GM19468 (cell line): ENCODE measurements at regions not wholly inside any gene's neighbourhood (a gene's known extent, or its start where the extent isn't known, plus 50 kb on each side); places are given as distances from the start of the nearest gene placed in this dataset.

ENCODE experiments used
- ATAC-seq: cut with Tn5 transposase; IDR thresholded peaks from one replicate; pipeline ENCODE4 v1.9.1; 2021; ENCODE audit warnings: mild to moderate bottlenecking, moderate library complexity, moderate number of reproducible peaks; ENCODE audit not compliant: unreplicated experiment; ENCODE audit errors: extremely low read depth

DNA sequence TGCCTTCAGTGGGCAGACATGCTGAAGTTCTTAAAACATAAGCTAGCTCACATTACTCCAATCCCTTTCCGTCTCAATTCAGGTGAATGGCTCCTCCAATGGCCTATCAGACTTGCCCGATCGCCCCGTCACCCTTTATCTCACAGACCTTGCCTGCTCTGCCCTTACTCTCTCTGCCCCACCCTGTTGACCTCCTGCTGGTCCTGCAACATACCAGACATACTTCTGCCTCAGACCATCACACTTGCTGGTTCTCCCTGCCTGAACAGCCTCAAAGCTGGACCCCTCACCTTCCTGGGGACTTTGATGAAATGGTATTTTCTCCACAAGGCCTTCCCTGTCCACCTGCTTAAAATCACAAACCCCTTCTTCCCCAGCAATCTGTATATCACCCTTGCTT, 340.1 kb upstream of the NR3C2 start:
- ATAC-seq = no peak

- no peak for ATAC-seq
These were observed 338.3 kb upstream of the NR3C2 start for GRCh38 chr4:148780426-148781005.

DNA sequence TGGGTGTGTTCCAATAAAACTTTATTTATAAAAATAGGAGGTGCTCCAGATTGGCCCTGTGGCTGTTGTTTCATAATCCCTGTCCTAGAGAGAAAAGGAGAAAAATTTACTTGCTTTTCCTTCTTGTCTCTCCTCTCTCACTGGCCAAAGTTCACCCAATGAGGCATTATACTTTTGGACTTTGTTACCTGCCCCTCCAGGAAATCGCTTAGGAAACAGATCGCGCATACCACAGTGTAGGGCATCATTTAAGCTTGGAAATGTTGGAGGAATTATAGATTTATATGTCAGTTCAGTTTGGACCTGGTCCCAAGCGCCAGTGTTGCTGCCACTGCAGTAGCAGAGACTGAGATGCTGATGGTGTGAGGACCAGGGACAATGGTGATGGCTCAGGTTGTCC, 337.6 kb upstream of the NR3C2 start:
- ATAC-seq = no peak

DNA sequence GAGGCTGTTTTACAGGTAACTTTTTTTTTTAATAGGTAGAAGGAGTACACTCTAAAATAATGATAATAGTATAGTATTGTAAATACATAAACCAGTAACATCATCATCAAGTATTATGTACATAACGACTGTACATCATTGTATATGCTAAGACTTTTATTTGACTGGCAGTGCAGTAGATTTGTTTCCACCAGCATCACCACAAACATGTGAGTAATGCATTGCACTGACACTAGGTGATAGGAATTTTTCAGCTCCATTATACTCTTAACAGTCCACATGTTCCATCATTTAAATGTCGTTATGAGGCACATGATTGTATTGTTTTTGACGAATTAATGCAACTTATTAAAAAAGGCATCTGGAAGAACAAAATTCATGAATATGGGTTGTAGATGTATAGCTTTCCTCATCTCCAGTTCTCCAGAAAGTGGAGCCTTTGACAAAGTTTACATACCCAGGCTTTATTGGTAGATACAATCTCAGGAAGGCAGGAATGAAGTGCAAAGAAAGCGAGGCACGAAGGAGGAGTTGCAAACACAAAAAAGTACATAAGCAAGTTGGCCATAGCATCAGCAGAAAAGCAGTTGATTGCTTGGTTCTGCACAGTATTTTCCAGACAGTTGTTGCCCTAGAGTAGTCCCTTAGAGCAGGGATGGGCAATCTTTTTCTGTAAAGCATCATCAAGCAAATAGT, 336.9 kb upstream of the NR3C2 start:
- ATAC-seq = no peak

DNA sequence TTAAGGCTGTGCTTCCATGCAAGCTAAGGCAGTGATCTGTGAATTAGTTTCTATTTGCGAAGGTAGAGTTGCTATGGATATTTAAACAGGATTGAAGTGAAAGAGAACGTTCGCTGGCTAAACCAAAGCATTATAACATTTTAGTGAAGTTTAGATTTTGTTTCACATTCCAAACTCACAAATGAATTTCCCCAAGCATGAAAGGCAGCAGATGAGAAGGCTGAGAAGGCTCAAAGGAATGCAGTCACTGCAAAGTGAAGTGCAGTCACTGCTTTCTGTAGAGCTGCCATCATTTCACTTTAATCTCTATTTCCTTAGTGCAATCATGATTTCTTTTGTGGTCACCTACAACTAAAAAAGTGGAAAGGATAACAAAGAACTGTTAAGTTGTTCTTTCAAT, 334.7 kb upstream of the NR3C2 start:
- no peak for ATAC-seq

DNA sequence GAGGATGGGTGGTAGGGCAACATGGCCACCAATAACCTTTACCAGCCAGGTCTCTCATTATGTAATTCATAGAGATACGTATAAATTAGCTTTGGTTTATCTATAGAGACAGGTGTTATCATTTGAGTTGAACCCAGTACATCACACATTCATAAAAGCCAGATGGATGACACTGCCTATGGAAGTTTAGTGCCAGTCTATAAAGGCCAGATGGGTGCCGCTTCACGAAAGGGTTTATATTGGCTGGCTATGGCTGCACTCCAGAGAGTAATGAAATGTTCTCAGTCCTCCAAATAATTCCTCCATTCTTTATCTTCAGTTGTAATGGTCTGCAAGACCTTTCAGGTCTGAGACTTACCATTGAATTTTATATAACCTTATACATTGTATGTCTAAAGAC, 331.9 kb upstream of the NR3C2 start:
- no peak for ATAC-seq

- no peak for ATAC-seq
These were observed 331.1 kb upstream of the NR3C2 start for GRCh38 chr4:148773313-148773712.

GRCh38 chr4:148770848-148771247, 328.6 kb upstream of the NR3C2 start:
- no peak for ATAC-seq

GRCh38 chr4:148770377-148770776, 328.2 kb upstream of the NR3C2 start:
- ATAC-seq = no peak

DNA sequence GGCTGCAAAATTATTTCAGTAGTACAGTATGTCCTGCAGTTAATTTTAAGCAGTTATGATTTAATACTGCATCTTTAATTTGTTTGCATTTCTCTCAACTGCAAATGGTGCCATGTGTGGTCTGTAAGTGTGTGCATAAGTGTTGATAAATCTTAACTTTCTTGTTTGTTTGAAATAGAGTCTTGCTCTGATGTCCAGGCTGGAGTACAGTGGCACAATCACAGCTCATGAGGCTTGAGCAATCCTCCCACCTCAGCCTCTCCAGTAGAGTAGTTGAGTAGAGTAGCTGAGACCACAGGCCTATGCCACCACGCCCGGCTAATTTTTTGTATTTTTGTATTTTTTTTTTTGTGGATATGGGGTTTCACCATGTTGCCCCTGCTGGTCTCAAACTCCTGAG, 322.5 kb upstream of the NR3C2 start:
- no peak for ATAC-seq

GRCh38 chr4:148757171-148757570, 315.0 kb upstream of the NR3C2 start:
- ATAC-seq = no peak

DNA sequence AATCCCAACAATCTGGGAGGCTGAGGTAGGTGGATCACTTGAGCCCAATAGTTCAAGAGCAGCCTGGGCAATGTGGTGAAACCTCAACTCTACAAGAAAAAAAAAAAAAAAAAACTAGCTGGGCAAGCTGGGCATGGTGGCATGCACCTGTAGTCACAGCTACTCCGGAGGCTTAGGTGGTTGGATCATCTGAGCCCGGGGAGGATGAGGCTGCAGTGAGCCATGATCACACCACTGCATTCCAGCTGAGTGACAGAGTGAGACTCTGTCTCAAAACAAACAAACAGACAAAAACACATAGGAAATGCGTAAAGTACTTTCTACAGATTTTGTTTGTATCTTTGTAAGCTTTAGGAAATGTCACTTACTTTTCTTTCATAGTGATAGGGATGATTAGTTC, 307.2 kb upstream of the NR3C2 start:
- ATAC-seq = no peak

GRCh38 chr4:148747721-148748268, 305.6 kb upstream of the NR3C2 start:
- no peak for ATAC-seq

GRCh38 chr4:148740701-148741100, 298.5 kb upstream of the NR3C2 start:
- no peak for ATAC-seq

DNA sequence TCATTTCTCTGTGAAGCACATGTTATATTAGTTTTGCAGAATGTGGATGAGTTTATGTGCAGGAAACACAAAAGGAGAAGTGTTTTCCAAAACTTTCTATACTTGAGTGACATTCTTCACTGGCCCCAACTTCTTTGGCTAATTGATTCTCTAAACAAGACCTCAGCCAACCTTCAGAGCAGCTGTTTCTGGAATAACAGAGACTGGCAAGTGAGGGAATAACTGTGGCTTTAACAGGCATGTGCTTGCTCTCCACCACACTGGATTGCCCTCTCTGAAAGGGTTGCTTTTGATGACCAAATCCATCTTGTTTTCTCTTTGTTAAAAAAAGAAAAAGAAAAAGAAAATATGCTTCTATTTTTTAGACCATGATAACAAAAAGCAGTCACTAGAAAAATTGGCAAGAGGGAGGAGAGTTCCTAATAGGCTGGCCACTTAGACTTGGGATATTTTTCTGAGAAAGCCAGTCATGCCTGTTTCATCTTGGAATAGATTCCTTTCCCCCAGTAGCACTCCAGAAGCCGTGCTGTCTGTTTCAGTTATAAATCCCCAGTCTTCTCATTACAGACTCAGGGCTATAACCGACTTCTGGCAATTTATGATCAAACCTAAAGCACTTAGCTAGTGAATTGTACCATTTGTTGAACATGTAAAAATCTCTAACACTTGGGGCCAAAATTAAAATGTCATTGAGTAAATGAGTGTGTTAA, 295.0 kb upstream of the NR3C2 start:
- no peak for ATAC-seq

DNA sequence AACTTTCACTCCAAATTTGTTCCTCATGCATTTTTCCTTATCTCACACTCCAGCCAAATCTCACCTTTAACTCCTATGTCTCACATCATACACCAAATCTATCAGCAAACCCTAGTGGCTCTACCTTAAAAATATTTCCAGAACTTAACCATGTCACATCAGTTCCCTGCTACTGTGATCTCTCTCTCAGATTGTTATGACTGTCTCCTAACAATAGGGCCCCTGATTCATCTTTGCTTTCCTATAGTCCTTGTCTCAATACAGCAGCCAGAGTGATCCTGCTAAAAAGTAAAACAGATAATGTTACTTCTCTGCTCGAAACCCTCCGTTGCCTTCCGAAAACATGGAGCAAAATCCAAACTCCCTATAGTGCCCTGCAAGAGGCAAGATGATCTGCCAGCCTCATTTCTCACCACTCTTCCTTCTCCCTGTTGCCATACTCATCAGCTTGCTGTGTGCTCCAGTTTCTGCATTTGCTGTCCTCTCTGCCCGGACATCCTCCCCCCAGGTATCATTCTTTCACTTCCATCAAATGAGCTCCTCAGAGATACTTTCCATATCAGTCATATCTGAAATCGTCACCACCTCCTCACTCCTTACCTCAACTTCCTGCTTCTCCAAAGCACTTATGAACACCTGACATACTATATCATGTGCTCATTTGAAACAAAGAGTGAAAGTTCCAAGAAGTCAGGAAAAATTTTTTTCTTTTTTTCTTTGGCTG, 293.4 kb upstream of the NR3C2 start:
- no peak for ATAC-seq

- no peak for ATAC-seq
These were observed 288.6 kb upstream of the NR3C2 start for GRCh38 chr4:148730766-148731165.

GRCh38 chr4:148730082-148730640, 287.9 kb upstream of the NR3C2 start:
- ATAC-seq = no peak

- no peak for ATAC-seq
These were observed 275.8 kb upstream of the NR3C2 start for GRCh38 chr4:148717988-148718387.

DNA sequence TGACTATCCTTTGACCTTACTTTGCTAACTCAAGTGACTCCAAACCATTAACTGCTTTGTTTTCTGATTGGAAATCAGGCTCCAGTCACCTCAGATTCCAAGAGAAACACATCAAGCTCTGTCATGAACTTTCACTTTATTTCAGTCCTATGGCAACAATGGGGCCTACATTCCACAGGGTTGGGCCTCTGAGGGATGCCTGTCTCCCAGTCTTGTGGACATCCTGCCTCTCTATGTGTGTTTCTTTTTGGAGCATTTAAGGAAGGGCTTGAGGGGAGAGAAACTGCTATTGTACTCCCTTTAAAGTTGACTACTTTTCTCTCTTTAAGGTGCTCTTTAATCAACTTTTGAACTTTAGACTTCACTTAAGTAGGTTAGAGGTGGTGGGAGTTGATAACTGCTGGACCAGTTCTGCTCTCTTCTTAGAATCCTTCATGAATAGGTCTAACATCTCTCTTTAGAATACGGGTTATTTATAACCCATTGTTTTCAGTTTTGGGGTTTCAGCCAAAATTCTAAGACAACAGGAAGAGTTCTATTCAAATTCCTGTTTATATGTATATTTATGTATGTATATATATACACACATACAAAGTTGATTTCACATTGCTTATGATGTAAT, 274.3 kb upstream of the NR3C2 start:
- ATAC-seq = no peak
